ENCODE measurements at regions not wholly inside any gene's neighbourhood (a gene's known extent, or its start where the extent isn't known, plus 50 kb on each side); places are given as distances from the start of the nearest gene placed in this dataset.

- TF ChIP-seq, protein P1, sequence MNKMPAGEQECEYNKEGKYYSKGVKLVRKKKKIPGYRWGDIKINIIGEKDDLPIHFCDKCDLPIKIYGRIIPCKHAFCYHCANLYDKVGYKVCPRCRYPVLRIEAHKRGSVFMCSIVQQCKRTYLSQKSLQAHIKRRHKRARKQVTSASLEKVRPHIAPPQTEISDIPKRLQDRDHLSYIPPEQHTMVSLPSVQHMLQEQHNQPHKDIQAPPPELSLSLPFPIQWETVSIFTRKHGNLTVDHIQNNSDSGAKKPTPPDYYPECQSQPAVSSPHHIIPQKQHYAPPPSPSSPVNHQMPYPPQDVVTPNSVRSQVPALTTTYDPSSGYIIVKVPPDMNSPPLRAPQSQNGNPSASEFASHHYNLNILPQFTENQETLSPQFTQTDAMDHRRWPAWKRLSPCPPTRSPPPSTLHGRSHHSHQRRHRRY (tag by site-specific recombination; IDR thresholded peaks at IDR 0.05): no peak
Observed at GRCh38 chr14:84804895-84805294, 725.0 kb upstream of the FLRT2 start (continued).

DNA sequence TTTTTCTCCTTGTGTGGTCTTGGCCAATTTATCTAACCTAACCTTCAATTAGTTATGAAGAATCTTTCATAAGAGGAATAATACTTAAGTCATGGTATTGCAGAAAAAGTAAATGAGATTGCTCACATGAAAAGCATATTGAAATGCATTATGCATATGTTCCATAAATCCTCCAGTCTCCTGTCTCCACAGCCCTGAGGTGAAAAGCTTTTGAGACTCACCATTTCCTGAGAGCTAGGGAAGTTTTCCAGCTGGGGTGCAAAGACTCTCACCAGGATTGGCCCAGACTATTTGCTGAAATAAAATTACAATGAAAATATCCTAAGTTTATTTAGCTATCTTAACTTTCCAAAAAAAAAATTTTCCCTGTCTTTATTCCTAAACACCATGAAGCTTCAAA is 723.8 kb upstream of the FLRT2 start:
- POLR2A ChIA-PET: no interaction called here
- CTCF ChIA-PET: no interaction called here
- TF ChIP-seq ZNF530 (tag by site-specific recombination; IDR thresholded peaks at IDR 0.05; ENCODE audit: low read depth): no peak
- TF ChIP-seq ZNF175 (tag by site-specific recombination; IDR thresholded peaks at IDR 0.05): no peak
- TF ChIP-seq ZNF549 (tag by site-specific recombination; IDR thresholded peaks at IDR 0.05): no peak
- no peak for TF ChIP-seq ZNF138 (tag by site-specific recombination; IDR thresholded peaks at IDR 0.05; ENCODE audit: borderline replicate concordance)
- no peak for TF ChIP-seq ZNF211 (tag by site-specific recombination; IDR thresholded peaks at IDR 0.05; ENCODE audit: low read depth)
- TF ChIP-seq ZSCAN30 (tag by site-specific recombination; IDR thresholded peaks at IDR 0.05): no peak
- no peak for TF ChIP-seq HOXD13 (CRISPR knock-in tag; IDR thresholded peaks at IDR 0.05; ENCODE audit: borderline replicate concordance)
- no peak for TF ChIP-seq GLI2 (tag by site-specific recombination; IDR thresholded peaks at IDR 0.05; ENCODE audit: borderline replicate concordance, low read depth)
- no peak for TF ChIP-seq ZNF677 (tag by site-specific recombination; IDR thresholded peaks at IDR 0.05)
- TF ChIP-seq ZBTB20 (tag by site-specific recombination; IDR thresholded peaks at IDR 0.05): no peak
- TF ChIP-seq ZNF639 (tag by site-specific recombination; IDR thresholded peaks at IDR 0.05): no peak
- no peak for TF ChIP-seq ZBTB21 (tag by site-specific recombination; IDR thresholded peaks at IDR 0.05)
- TF ChIP-seq EGR2 (tag by site-specific recombination; IDR thresholded peaks at IDR 0.05; ENCODE audit: low read depth): no peak
- TF ChIP-seq ZNF146 (tag by site-specific recombination; IDR thresholded peaks at IDR 0.05): no peak
- no peak for TF ChIP-seq ZNF311 (tag by site-specific recombination; IDR thresholded peaks at IDR 0.05; ENCODE audit: borderline replicate concordance)
- Histone ChIP-seq H3K9me3 (ENCODE audit: control insufficient read depth, insufficient read depth, low read depth, low read length) (no peaks in the 10 kb centered on the region), H3K4me3 (ENCODE audit: low read depth, low read length) (no peak overlapping the region), H3K36me3 (ENCODE audit: control insufficient read depth in 2 of 2, insufficient read depth in 1 of 2, low read length in 2 of 2) (no peaks in the 10 kb centered on the region), H3K4me1 (ENCODE audit: control insufficient read depth, insufficient read depth, low read length) (peaks cover 4% of the 10 kb centered on the region; the same call in 1 of the 2 replicates), H3K27ac (ENCODE audit: extremely low read depth, low read depth, low read length) (no peak overlapping the region)

GRCh38 chr14:84806622-84807021 is 723.3 kb upstream of the FLRT2 start:
- POLR2A ChIA-PET: no interaction called here
- TF ChIP-seq, protein P2, sequence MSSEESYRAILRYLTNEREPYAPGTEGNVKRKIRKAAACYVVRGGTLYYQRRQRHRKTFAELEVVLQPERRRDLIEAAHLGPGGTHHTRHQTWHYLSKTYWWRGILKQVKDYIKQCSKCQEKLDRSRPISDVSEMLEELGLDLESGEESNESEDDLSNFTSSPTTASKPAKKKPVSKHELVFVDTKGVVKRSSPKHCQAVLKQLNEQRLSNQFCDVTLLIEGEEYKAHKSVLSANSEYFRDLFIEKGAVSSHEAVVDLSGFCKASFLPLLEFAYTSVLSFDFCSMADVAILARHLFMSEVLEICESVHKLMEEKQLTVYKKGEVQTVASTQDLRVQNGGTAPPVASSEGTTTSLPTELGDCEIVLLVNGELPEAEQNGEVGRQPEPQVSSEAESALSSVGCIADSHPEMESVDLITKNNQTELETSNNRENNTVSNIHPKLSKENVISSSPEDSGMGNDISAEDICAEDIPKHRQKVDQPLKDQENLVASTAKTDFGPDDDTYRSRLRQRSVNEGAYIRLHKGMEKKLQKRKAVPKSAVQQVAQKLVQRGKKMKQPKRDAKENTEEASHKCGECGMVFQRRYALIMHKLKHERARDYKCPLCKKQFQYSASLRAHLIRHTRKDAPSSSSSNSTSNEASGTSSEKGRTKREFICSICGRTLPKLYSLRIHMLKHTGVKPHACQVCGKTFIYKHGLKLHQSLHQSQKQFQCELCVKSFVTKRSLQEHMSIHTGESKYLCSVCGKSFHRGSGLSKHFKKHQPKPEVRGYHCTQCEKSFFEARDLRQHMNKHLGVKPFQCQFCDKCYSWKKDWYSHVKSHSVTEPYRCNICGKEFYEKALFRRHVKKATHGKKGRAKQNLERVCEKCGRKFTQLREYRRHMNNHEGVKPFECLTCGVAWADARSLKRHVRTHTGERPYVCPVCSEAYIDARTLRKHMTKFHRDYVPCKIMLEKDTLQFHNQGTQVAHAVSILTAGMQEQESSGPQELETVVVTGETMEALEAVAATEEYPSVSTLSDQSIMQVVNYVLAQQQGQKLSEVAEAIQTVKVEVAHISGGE (tag by site-specific recombination; conservative IDR thresholded peaks at IDR 0.05; ENCODE audit: low read depth): no peak
- TF ChIP-seq ZNF654 (tag by site-specific recombination; IDR thresholded peaks at IDR 0.05; ENCODE audit: low read depth): no peak
- TF ChIP-seq ZNF311 (tag by site-specific recombination; IDR thresholded peaks at IDR 0.05; ENCODE audit: borderline replicate concordance): no peak
- TF ChIP-seq ZSCAN23 (tag by site-specific recombination; IDR thresholded peaks at IDR 0.05): no peak
- TF ChIP-seq GFI1B (tag by site-specific recombination; IDR thresholded peaks at IDR 0.05): no peak
- TF ChIP-seq ZNF155 (tag by site-specific recombination; IDR thresholded peaks at IDR 0.05): no peak

More at GRCh38 chr14:84806622-84807021, 723.3 kb upstream of the FLRT2 start:
- Histone ChIP-seq H3K4me1 (ENCODE audit: control insufficient read depth, insufficient read depth, low read length) (peaks cover 4% of the 10 kb centered on the region; the same call in 1 of the 2 replicates), H3K4me3 (ENCODE audit: low read depth, low read length) (no peak overlapping the region), H3K27ac (ENCODE audit: extremely low read depth, low read depth, low read length) (no peak overlapping the region), H3K9me3 (ENCODE audit: control insufficient read depth, insufficient read depth, low read depth, low read length) (no peaks in the 10 kb centered on the region), H3K36me3 (ENCODE audit: control insufficient read depth in 2 of 2, insufficient read depth in 1 of 2, low read length in 2 of 2) (no peaks in the 10 kb centered on the region)
- CTCF ChIA-PET: no interaction called here
